ENCODE measurements at regions not wholly inside any gene's neighbourhood (a gene's known extent, or its start where the extent isn't known, plus 50 kb on each side); places are given as distances from the start of the nearest gene placed in this dataset.
A peak's percentile ranks its signal among the peaks of the same experiment; 100 is the strongest.

DNA sequence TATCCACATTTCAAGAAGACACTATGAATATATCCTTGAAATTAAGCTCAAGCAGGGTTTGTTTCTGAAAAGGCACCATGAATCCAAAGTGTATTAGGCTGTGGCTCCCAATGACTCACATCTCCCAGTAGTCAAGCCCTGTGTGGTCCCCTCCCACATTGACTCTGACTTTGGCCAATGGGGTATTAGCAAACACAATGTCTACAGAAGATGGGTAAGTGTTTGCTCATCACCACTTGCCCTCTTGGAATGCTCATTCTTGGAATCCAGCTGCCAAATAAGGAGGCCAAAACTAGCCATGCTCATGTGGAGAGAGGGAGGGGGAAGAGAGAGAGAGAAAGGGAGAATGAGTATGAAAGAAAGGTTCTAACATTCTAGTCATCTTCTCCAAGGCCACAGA, 490.0 kb downstream of the TXNL1 start:
- Histone ChIP-seq H3K4me3 (no peak overlapping the region), H3K36me3 (no peaks in the 10 kb centered on the region), H3K4me1 (no peaks in the 10 kb centered on the region), H3K27ac (no peak overlapping the region), H3K9me3 (no peaks in the 10 kb centered on the region), H3K27me3 (no peaks in the 10 kb centered on the region)
- peak in 1 of 4 donors; percentile 31 for ATAC-seq
- TF ChIP-seq, protein P1, sequence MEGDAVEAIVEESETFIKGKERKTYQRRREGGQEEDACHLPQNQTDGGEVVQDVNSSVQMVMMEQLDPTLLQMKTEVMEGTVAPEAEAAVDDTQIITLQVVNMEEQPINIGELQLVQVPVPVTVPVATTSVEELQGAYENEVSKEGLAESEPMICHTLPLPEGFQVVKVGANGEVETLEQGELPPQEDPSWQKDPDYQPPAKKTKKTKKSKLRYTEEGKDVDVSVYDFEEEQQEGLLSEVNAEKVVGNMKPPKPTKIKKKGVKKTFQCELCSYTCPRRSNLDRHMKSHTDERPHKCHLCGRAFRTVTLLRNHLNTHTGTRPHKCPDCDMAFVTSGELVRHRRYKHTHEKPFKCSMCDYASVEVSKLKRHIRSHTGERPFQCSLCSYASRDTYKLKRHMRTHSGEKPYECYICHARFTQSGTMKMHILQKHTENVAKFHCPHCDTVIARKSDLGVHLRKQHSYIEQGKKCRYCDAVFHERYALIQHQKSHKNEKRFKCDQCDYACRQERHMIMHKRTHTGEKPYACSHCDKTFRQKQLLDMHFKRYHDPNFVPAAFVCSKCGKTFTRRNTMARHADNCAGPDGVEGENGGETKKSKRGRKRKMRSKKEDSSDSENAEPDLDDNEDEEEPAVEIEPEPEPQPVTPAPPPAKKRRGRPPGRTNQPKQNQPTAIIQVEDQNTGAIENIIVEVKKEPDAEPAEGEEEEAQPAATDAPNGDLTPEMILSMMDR (IDR thresholded peaks at IDR 0.05) = no peak
- no peak for TF ChIP-seq POLR2A (IDR thresholded peaks at IDR 0.05)
- no peak for DNase-seq
- intact Hi-C loops (cut with DNase I) = no loop called here

DNA sequence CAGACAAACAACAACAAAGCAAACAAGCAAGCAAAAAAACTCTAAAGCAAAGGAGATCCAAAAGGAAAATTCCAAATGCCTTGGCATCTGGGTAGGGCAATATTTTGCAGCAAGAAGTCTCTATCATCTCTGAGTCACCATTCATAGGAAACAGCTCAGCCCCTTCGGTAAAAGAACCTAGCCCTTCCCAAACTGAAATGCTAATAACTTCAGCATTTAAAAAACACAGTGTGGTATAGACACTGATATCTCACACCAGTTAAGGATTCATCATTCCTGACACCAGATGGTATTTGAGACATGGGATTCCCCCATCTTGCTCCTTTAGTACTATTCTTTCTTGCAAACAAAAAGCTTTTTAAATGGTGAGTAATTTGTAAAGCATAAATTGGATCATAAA, 491.8 kb downstream of the TXNL1 start:
- ATAC-seq = no peak
- no peak for TF ChIP-seq POLR2A (IDR thresholded peaks at IDR 0.05)
- H3K4me1 ChIP-seq = no peaks in the 10 kb centered on the region
- intact Hi-C loops (cut with DNase I) = no loop called here
- no peak overlapping the region for H3K4me3 ChIP-seq
- 60 to 91% (median 78%) methylated on average over 1 of the region's 1 CpG for WGBS, 4 donors
- H3K27ac ChIP-seq = no peak overlapping the region
- no peaks in the 10 kb centered on the region for H3K9me3 ChIP-seq
- H3K36me3 ChIP-seq = no peaks in the 10 kb centered on the region
- H3K27me3 ChIP-seq = no peaks in the 10 kb centered on the region
- no peak for DNase-seq

DNA sequence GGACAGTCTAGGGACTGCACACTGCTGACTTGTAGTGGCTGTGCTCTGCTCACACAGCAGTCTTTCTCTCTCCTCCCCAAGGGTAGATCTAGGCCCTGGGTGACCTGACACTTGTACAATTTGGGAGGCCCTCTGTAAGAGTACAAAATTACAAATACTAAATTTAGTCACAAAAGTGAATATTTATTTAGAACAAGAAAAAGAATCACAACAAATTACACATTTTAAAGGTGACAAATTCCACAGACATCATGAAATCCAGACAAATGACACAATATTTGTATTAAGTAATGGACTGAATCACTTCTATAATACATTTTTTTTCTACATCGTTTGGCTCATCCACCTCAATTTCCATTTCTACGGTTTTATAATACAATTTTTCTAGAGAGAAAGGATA, 496.4 kb downstream of the TXNL1 start:
- H3K27ac ChIP-seq = no peak overlapping the region
- peaks cover 0 to 13% (median 2%) of the 10 kb centered on the region in 12 donors for H3K4me1 ChIP-seq
- H3K9me3 ChIP-seq = no peaks in the 10 kb centered on the region
- TF ChIP-seq POLR2A (IDR thresholded peaks at IDR 0.05) = no peak
- TF ChIP-seq, protein P1 (IDR thresholded peaks at IDR 0.05) = no peak
- intact Hi-C loops (cut with DNase I) = no loop called here
- H3K27me3 ChIP-seq = no peaks in the 10 kb centered on the region
- no peak for ATAC-seq
- WGBS, 4 donors = 83 to 91% (median 91%) methylated on average over 2 of the region's 2 CpGs
- no peak for DNase-seq
- no peak overlapping the region for H3K4me3 ChIP-seq
- H3K36me3 ChIP-seq = no peaks in the 10 kb centered on the region

DNA sequence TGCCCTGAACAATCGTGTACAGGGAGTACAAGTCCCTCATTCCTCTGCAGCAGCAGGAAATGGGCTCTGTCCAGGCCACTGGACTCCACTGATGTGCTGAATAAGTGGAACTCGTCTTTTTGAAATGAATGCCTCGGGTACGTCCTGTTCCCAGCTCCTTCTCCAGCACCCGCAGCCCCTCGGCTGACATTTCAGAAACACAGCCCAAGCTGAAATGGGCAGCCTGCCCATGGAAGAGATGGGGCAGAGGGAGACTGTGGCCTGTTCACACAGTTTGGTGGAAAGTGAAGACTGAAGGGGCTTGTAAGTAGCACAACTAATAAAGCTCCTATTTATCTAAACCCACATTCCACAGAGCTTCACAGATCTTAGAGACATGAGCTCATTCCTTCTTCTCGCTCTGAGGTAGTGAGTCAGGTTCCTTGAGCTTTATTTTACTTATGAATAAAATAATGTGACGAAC, 498.6 kb downstream of the TXNL1 start:
- no peak for TF ChIP-seq POLR2A (IDR thresholded peaks at IDR 0.05)
- TF ChIP-seq, protein P1 (IDR thresholded peaks at IDR 0.05) = no peak
- Histone ChIP-seq H3K4me1 (peaks cover 0 to 13% (median 2%) of the 10 kb centered on the region in 12 donors), H3K4me3 (no peak overlapping the region), H3K36me3 (no peaks in the 10 kb centered on the region), H3K27me3 (no peaks in the 10 kb centered on the region), H3K27ac (peak overlapping the region in 11 of 12 donors; percentile 12 to 86 (median 55)), H3K9me3 (no peaks in the 10 kb centered on the region)
- ATAC-seq = peak; percentile 75 to 94 (median 90)
- DNase-seq = peak in 3 of 5 donors; percentile 35 to 53 (median 44)
- intact Hi-C loops (cut with DNase I) = no loop called here
- 62 to 69% (median 63%) methylated on average over 8 of the region's 8 CpGs for WGBS, 4 donors

DNA sequence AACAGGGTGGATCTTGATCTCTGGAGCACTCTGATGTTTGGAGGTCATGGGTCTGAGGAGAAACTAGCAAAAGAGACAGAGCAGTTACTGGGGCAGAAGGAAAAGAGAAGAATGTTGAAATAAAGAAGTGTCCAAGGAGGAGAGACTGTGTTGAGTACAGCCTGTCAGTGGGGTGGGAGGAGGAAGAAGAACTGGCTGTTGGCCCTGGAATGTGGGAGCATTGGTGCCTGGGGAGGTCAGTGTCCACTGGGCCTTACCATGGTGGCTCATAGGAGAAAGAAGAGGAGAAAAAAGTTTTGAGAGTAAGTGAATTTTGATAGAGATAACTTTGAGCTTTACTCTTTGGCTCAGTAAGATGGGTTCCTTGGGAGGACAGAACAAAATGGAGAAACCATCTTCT, 499.0 kb downstream of the TXNL1 start:
- no peaks in the 10 kb centered on the region for H3K27me3 ChIP-seq
- H3K4me3 ChIP-seq = no peak overlapping the region
- peak in 1 of 5 donors; percentile 30 for DNase-seq
- H3K27ac ChIP-seq = peak overlapping the region in 11 of 12 donors; percentile 12 to 86 (median 55)
- intact Hi-C loops (cut with DNase I) = no loop called here
- H3K4me1 ChIP-seq = peaks cover 0 to 13% (median 2%) of the 10 kb centered on the region in 12 donors
- no peaks in the 10 kb centered on the region for H3K36me3 ChIP-seq
- TF ChIP-seq, protein P1 (IDR thresholded peaks at IDR 0.05) = no peak
- no peak for TF ChIP-seq POLR2A (IDR thresholded peaks at IDR 0.05)
- H3K9me3 ChIP-seq = no peaks in the 10 kb centered on the region
- ATAC-seq = peak; percentile 24 to 68 (median 46)
